WTC11 (cell line): ENCODE measurements at regions not wholly inside any gene's neighbourhood (a gene's known extent, or its start where the extent isn't known, plus 50 kb on each side); places are given as distances from the start of the nearest gene placed in this dataset.

Experiments
- ATF3 ChIP-seq: sonication (generic); formaldehyde crosslinking; conservative IDR thresholded peaks from 2 replicates; pipeline ENCODE4 v1.8.1; 2022; ENCODE audit warnings: mild to moderate bottlenecking, missing genetic modification reagents
- CREB1 ChIP-seq: sonication (generic); formaldehyde crosslinking; IDR thresholded peaks from 2 replicates; pipeline ENCODE4 v1.8.0; 2023; ENCODE audit warnings: mild to moderate bottlenecking, missing genetic modification reagents
- CTCF ChIP-seq: fragments of 200-600 bp; IDR thresholded peaks from 2 replicates; pipeline ENCODE4 v1.8.0; 2022; ENCODE audit warnings: antibody characterized with exemption
- FOXJ3 ChIP-seq: sonication (generic); formaldehyde crosslinking; IDR thresholded peaks from 2 replicates; pipeline ENCODE4 v1.9.0; 2021; ENCODE audit warnings: missing genetic modification reagents, mild to moderate bottlenecking, borderline replicate concordance
- GTF2I ChIP-seq: fragments of 250-450 bp; sonication (Bioruptor Pico); conservative IDR thresholded peaks from 2 replicates; pipeline ENCODE4 v1.4.0; 2021; ENCODE audit warnings: mild to moderate bottlenecking
- NFYB ChIP-seq: sonication (generic); formaldehyde crosslinking; conservative IDR thresholded peaks from 2 replicates; pipeline ENCODE4 v1.8.0; 2022; ENCODE audit warnings: low read depth, missing genetic modification reagents
- SP1 ChIP-seq: sonication (generic); formaldehyde crosslinking; conservative IDR thresholded peaks from 2 replicates; pipeline ENCODE4 v1.8.1; 2022; ENCODE audit warnings: missing genetic modification reagents
- ZNF232 ChIP-seq: sonication (generic); formaldehyde crosslinking; IDR thresholded peaks from 2 replicates; pipeline ENCODE4 v1.8.0; 2022; ENCODE audit warnings: mild to moderate bottlenecking, missing genetic modification reagents
- TF ChIP-seq, protein P1 (sequence below): sonication (generic); formaldehyde crosslinking; IDR thresholded peaks from 2 replicates; pipeline ENCODE4 v1.8.1; 2023; ENCODE audit warnings: mild to moderate bottlenecking, missing genetic modification reagents, moderate library complexity
- TF ChIP-seq, protein P2 (sequence below): sonication (generic); formaldehyde crosslinking; IDR thresholded peaks from 2 replicates; pipeline ENCODE4 v1.8.0; 2022; ENCODE audit warnings: mild to moderate bottlenecking, missing genetic modification reagents

GRCh38 chr12:131219670-131220330 lies 266.1 kb downstream of the ADGRD1 start:
- TF ChIP-seq GTF2I (CRISPR knock-in tag) (no peak), SP1 (CRISPR knock-in tag) (no peak), ATF3 (no peak), CTCF (no peak), CREB1 (CRISPR knock-in tag) (no peak), ZNF232 (CRISPR knock-in tag) (no peak), NFYB (CRISPR knock-in tag) (no peak), FOXJ3 (CRISPR knock-in tag) (no peak)
- TF ChIP-seq, protein P1, sequence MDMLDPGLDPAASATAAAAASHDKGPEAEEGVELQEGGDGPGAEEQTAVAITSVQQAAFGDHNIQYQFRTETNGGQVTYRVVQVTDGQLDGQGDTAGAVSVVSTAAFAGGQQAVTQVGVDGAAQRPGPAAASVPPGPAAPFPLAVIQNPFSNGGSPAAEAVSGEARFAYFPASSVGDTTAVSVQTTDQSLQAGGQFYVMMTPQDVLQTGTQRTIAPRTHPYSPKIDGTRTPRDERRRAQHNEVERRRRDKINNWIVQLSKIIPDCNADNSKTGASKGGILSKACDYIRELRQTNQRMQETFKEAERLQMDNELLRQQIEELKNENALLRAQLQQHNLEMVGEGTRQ (CRISPR knock-in tag): no peak
- TF ChIP-seq, protein P2, sequence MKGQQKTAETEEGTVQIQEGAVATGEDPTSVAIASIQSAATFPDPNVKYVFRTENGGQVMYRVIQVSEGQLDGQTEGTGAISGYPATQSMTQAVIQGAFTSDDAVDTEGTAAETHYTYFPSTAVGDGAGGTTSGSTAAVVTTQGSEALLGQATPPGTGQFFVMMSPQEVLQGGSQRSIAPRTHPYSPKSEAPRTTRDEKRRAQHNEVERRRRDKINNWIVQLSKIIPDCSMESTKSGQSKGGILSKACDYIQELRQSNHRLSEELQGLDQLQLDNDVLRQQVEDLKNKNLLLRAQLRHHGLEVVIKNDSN (CRISPR knock-in tag): no peak
